Activated CD4-positive, alpha-beta T cell treated with anti-CD3 and anti-CD28 coated beads for 36 hours (primary cell): ENCODE measurements at regions not wholly inside any gene's neighbourhood (a gene's known extent, or its start where the extent isn't known, plus 50 kb on each side); places are given as distances from the start of the nearest gene placed in this dataset.

Experiments used
- ATAC-seq: fragments of 200-7000 bp; cut with Tn5 transposase; one replicate; pipeline ENCODE4 v1.10.0; 2021; ENCODE audit warnings: mild to moderate bottlenecking, moderate library complexity
- CTCF ChIA-PET: fragments of 350-600 bp; sonication (Branson Sonifier 250); formaldehyde crosslinking; loops from one replicate; lab custom pipeline; 2021; ENCODE audit warnings: antibody characterized with exemption; lab: Charles Lee
- POLR2A ChIA-PET: fragments of 350-600 bp; sonication (Branson Sonifier 250); formaldehyde crosslinking; loops from one replicate; lab custom pipeline; 2021; ENCODE audit warnings: antibody characterized with exemption, inconsistent platforms; lab: Charles Lee
- DNase-seq: peaks from one replicate; pipeline ENCODE4 v3.0.0-alpha.2; 2020
- H3K27ac Mint-ChIP-seq: one replicate; pipeline ENCODE4 v1.8.0; 2021; ENCODE audit warnings: mixed read lengths
- H3K27me3 Mint-ChIP-seq: one replicate; pipeline ENCODE4 v1.8.0; 2021; ENCODE audit warnings: mixed read lengths
- H3K36me3 Mint-ChIP-seq: one replicate; pipeline ENCODE4 v1.8.0; 2021; ENCODE audit warnings: low read depth, mixed read lengths
- H3K4me1 Mint-ChIP-seq: one replicate; pipeline ENCODE4 v1.8.0; 2021; ENCODE audit warnings: mixed read lengths
- H3K4me3 Mint-ChIP-seq: one replicate; pipeline ENCODE4 v1.8.0; 2021; ENCODE audit warnings: mild to moderate bottlenecking, moderate library complexity, mixed read lengths
- H3K9me3 Mint-ChIP-seq: one replicate; pipeline ENCODE4 v1.8.0; 2021; ENCODE audit warnings: low read depth, mixed read lengths
- intact Hi-C, 2 experiments: fragments of 100-400 bp; cut with DNase I in 1 of 2; cut with micrococcal nuclease in 1 of 2; formaldehyde crosslinking; loops; one replicate each; pipeline versions ENCODE4 v1.14.2 to v1.15.1; 2022 to 2024; cut with DNase I, micrococcal nuclease

GRCh38 chr20:11311659-11312224, 606.0 kb upstream of the BTBD3 start:
- intact Hi-C loops, result no loop called here
- ATAC-seq, result no peak
- ChIA-PET CTCF (no interaction called here), POLR2A (no interaction called here)
- Mint-ChIP-seq H3K4me3 (no peak overlapping the region), H3K9me3 (peaks cover 3% of the 10 kb centered on the region), H3K27ac (no peak overlapping the region), H3K27me3 (no peaks in the 10 kb centered on the region), H3K36me3 (no peaks in the 10 kb centered on the region), H3K4me1 (no peaks in the 10 kb centered on the region)
- no peak for DNase-seq

- H3K36me3 Mint-ChIP-seq, result no peaks in the 10 kb centered on the region
- POLR2A ChIA-PET, result no interaction called here
- CTCF ChIA-PET, result no interaction called here
- intact Hi-C loops, result no loop called here
- no peaks in the 10 kb centered on the region for H3K27me3 Mint-ChIP-seq
- H3K4me1 Mint-ChIP-seq, result no peaks in the 10 kb centered on the region
- no peak overlapping the region for H3K27ac Mint-ChIP-seq
- ATAC-seq, result no peak
- H3K9me3 Mint-ChIP-seq, result peaks cover 7% of the 10 kb centered on the region
- no peak overlapping the region for H3K4me3 Mint-ChIP-seq
- DNase-seq, result no peak
Measured at GRCh38 chr20:11315525-11315924, 602.2 kb upstream of the BTBD3 start.

GRCh38 chr20:11316244-11316643, 601.4 kb upstream of the BTBD3 start:
- H3K4me3 Mint-ChIP-seq, result no peak overlapping the region
- ATAC-seq (no peak), DNase-seq (no peak)
- H3K27ac Mint-ChIP-seq, result no peak overlapping the region
- ChIA-PET CTCF (no interaction called here), POLR2A (interaction anchor here (0.6 kb wide), 1 partner anchor 768 kb away, joined by 3 read pairs; no protein-coding TSS in a partner anchor)
- no peaks in the 10 kb centered on the region for H3K36me3 Mint-ChIP-seq
- intact Hi-C loops, result no loop called here
- H3K27me3 Mint-ChIP-seq, result no peaks in the 10 kb centered on the region
- H3K9me3 Mint-ChIP-seq, result peaks cover 6% of the 10 kb centered on the region
- no peaks in the 10 kb centered on the region for H3K4me1 Mint-ChIP-seq

GRCh38 chr20:11320033-11320432, 597.7 kb upstream of the BTBD3 start:
- no peak for ATAC-seq
- Mint-ChIP-seq H3K27me3 (no peaks in the 10 kb centered on the region), H3K36me3 (no peaks in the 10 kb centered on the region), H3K27ac (no peak overlapping the region), H3K4me1 (no peaks in the 10 kb centered on the region), H3K4me3 (no peak overlapping the region), H3K9me3 (peaks cover 6% of the 10 kb centered on the region)
- intact Hi-C loops, result no loop called here
- ChIA-PET POLR2A (no interaction called here), CTCF (no interaction called here)
- DNase-seq, result no peak

- Mint-ChIP-seq H3K4me3 (no peak overlapping the region), H3K9me3 (peaks cover 4% of the 10 kb centered on the region), H3K27me3 (no peaks in the 10 kb centered on the region), H3K4me1 (no peaks in the 10 kb centered on the region), H3K27ac (no peak overlapping the region), H3K36me3 (no peaks in the 10 kb centered on the region)
- DNase-seq, result no peak
- intact Hi-C loops, result no loop called here
- ChIA-PET POLR2A (no interaction called here), CTCF (no interaction called here)
- ATAC-seq, result no peak
Measured at GRCh38 chr20:11323816-11324215, 593.9 kb upstream of the BTBD3 start.

GRCh38 chr20:11324990-11325389, 592.7 kb upstream of the BTBD3 start:
- H3K36me3 Mint-ChIP-seq, result no peaks in the 10 kb centered on the region
- no peak overlapping the region for H3K27ac Mint-ChIP-seq
- intact Hi-C loops, result no loop called here
- ATAC-seq, result no peak
- no peak overlapping the region for H3K4me3 Mint-ChIP-seq
- H3K9me3 Mint-ChIP-seq, result peaks cover 4% of the 10 kb centered on the region
- DNase-seq, result no peak
- H3K4me1 Mint-ChIP-seq, result no peaks in the 10 kb centered on the region
- POLR2A ChIA-PET, result no interaction called here
- no peaks in the 10 kb centered on the region for H3K27me3 Mint-ChIP-seq
- CTCF ChIA-PET, result no interaction called here

GRCh38 chr20:11328839-11329238, 588.9 kb upstream of the BTBD3 start:
- no peaks in the 10 kb centered on the region for H3K27me3 Mint-ChIP-seq
- intact Hi-C loops, result no loop called here
- H3K4me3 Mint-ChIP-seq, result no peak overlapping the region
- ATAC-seq (no peak), DNase-seq (no peak)
- no peaks in the 10 kb centered on the region for H3K36me3 Mint-ChIP-seq
- H3K9me3 Mint-ChIP-seq, result peaks cover 2% of the 10 kb centered on the region
- no peak overlapping the region for H3K27ac Mint-ChIP-seq
- no peaks in the 10 kb centered on the region for H3K4me1 Mint-ChIP-seq
- POLR2A ChIA-PET, result no interaction called here
- CTCF ChIA-PET, result no interaction called here

GRCh38 chr20:11329271-11329670, 588.4 kb upstream of the BTBD3 start:
- H3K36me3 Mint-ChIP-seq, result no peaks in the 10 kb centered on the region
- no peak overlapping the region for H3K4me3 Mint-ChIP-seq
- H3K9me3 Mint-ChIP-seq, result peaks cover 2% of the 10 kb centered on the region
- H3K4me1 Mint-ChIP-seq, result no peaks in the 10 kb centered on the region
- ATAC-seq, result no peak
- CTCF ChIA-PET, result no interaction called here
- H3K27ac Mint-ChIP-seq, result no peak overlapping the region
- intact Hi-C loops, result no loop called here
- no peaks in the 10 kb centered on the region for H3K27me3 Mint-ChIP-seq
- DNase-seq, result no peak
- POLR2A ChIA-PET, result no interaction called here

- CTCF ChIA-PET, result no interaction called here
- ATAC-seq, result no peak
- no peaks in the 10 kb centered on the region for H3K4me1 Mint-ChIP-seq
Measured at GRCh38 chr20:11331096-11331495, 586.6 kb upstream of the BTBD3 start.

GRCh38 chr20:11332381-11332780, 585.3 kb upstream of the BTBD3 start:
- Mint-ChIP-seq H3K27me3 (no peaks in the 10 kb centered on the region), H3K36me3 (no peaks in the 10 kb centered on the region), H3K4me3 (no peak overlapping the region), H3K4me1 (no peaks in the 10 kb centered on the region), H3K9me3 (no peaks in the 10 kb centered on the region), H3K27ac (no peak overlapping the region)
- no peak for ATAC-seq
- ChIA-PET POLR2A (no interaction called here), CTCF (no interaction called here)
- no peak for DNase-seq
- intact Hi-C loops, result no loop called here

More at GRCh38 chr20:11331096-11331495, 586.6 kb upstream of the BTBD3 start:
- POLR2A ChIA-PET, result no interaction called here
- intact Hi-C loops, result no loop called here
- Mint-ChIP-seq H3K27me3 (no peaks in the 10 kb centered on the region), H3K9me3 (peaks cover 2% of the 10 kb centered on the region), H3K36me3 (no peaks in the 10 kb centered on the region), H3K27ac (no peak overlapping the region), H3K4me3 (no peak overlapping the region)
- no peak for DNase-seq

GRCh38 chr20:11333634-11334033, 584.1 kb upstream of the BTBD3 start:
- no peak for ATAC-seq
- ChIA-PET POLR2A (no interaction called here), CTCF (no interaction called here)
- intact Hi-C loops, result no loop called here
- no peaks in the 10 kb centered on the region for H3K4me1 Mint-ChIP-seq
- no peak for DNase-seq
- H3K36me3 Mint-ChIP-seq, result no peaks in the 10 kb centered on the region
- H3K27me3 Mint-ChIP-seq, result no peaks in the 10 kb centered on the region
- H3K9me3 Mint-ChIP-seq, result no peaks in the 10 kb centered on the region
- H3K27ac Mint-ChIP-seq, result no peak overlapping the region
- no peak overlapping the region for H3K4me3 Mint-ChIP-seq

- H3K36me3 Mint-ChIP-seq, result no peaks in the 10 kb centered on the region
- no peaks in the 10 kb centered on the region for H3K4me1 Mint-ChIP-seq
- ATAC-seq, result no peak
- H3K27ac Mint-ChIP-seq, result no peak overlapping the region
- no peak overlapping the region for H3K4me3 Mint-ChIP-seq
- ChIA-PET POLR2A (no interaction called here), CTCF (interaction anchor here (0.6 kb wide), 1 partner anchor 14 kb away, joined by 3 read pairs; no protein-coding TSS in a partner anchor)
- no peak for DNase-seq
- no peaks in the 10 kb centered on the region for H3K27me3 Mint-ChIP-seq
- no peaks in the 10 kb centered on the region for H3K9me3 Mint-ChIP-seq
- intact Hi-C loops, result no loop called here
Measured at GRCh38 chr20:11337361-11338130, 580.1 kb upstream of the BTBD3 start.
